Chondrocyte (in vitro differentiated cells): ENCODE measurements at regions not wholly inside any gene's neighbourhood (a gene's known extent, or its start where the extent isn't known, plus 50 kb on each side); places are given as distances from the start of the nearest gene placed in this dataset.

ENCODE experiments used
- DNase-seq: peaks from one replicate; pipeline ENCODE4 v3.0.0; 2021; ENCODE audit warnings: mixed read lengths, low spot score
- H3K27ac Mint-ChIP-seq: one replicate; pipeline ENCODE4 v1.8.0; 2021; ENCODE audit warnings: mild to moderate bottlenecking, moderate library complexity, mixed read lengths; ENCODE audit not compliant: unreplicated experiment
- H3K27me3 Mint-ChIP-seq: 2 replicates; pipeline ENCODE4 v1.8.0; 2021; ENCODE audit warnings: low read depth, mixed read lengths
- H3K36me3 Mint-ChIP-seq: 2 replicates; pipeline ENCODE4 v1.8.0; 2021; ENCODE audit warnings: low read depth, mixed read lengths
- H3K4me1 Mint-ChIP-seq: 2 replicates; pipeline ENCODE4 v1.8.0; 2021; ENCODE audit warnings: low read depth, mild to moderate bottlenecking, mixed read lengths
- H3K4me3 Mint-ChIP-seq: one replicate; pipeline ENCODE4 v1.8.0; 2021; ENCODE audit warnings: mild to moderate bottlenecking, moderate library complexity, mixed read lengths; ENCODE audit not compliant: unreplicated experiment
- H3K9me3 Mint-ChIP-seq: 2 replicates; pipeline ENCODE4 v1.8.0; 2021; ENCODE audit warnings: low read depth, mixed read lengths
- TF ChIP-seq, protein P1 (sequence below): fragments of 200-600 bp; sonication (generic); IDR thresholded peaks from 2 replicates; pipeline ENCODE4 v1.5.0; 2021; ENCODE audit warnings: antibody characterized with exemption, mild to moderate bottlenecking, moderate library complexity

- Mint-ChIP-seq H3K27me3 (no peaks in the 10 kb centered on the region), H3K4me3 (no peak overlapping the region), H3K27ac (no peak overlapping the region), H3K4me1 (peaks cover 44% of the 10 kb centered on the region), H3K9me3 (peaks cover 7% of the 10 kb centered on the region), H3K36me3 (no peaks in the 10 kb centered on the region)
- no peak for DNase-seq
- TF ChIP-seq, protein P1, sequence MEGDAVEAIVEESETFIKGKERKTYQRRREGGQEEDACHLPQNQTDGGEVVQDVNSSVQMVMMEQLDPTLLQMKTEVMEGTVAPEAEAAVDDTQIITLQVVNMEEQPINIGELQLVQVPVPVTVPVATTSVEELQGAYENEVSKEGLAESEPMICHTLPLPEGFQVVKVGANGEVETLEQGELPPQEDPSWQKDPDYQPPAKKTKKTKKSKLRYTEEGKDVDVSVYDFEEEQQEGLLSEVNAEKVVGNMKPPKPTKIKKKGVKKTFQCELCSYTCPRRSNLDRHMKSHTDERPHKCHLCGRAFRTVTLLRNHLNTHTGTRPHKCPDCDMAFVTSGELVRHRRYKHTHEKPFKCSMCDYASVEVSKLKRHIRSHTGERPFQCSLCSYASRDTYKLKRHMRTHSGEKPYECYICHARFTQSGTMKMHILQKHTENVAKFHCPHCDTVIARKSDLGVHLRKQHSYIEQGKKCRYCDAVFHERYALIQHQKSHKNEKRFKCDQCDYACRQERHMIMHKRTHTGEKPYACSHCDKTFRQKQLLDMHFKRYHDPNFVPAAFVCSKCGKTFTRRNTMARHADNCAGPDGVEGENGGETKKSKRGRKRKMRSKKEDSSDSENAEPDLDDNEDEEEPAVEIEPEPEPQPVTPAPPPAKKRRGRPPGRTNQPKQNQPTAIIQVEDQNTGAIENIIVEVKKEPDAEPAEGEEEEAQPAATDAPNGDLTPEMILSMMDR: no peak
These were observed 506.9 kb upstream of the JARID2 start for GRCh38 chr6:14738933-14739332.

DNA sequence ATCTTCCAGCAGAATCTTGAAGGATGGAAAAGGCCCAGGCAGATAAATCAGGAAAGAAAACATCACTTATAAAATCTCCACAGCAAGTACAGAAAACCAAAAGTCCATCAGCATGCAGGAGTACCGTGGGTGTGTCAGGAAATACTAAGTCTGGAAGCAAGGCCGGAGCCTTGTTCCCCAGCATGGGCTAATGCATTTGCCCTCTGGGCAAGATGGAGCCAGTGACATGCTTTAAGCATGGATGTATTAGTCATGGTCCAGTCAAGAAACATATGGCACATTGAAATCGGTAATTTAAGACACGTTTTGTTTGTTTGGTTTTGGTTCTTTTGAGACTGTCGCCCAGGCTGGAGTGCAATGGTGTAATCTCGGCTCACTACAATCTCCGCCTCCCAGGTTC is 506.0 kb upstream of the JARID2 start:
- no peak overlapping the region for H3K27ac Mint-ChIP-seq
- no peaks in the 10 kb centered on the region for H3K27me3 Mint-ChIP-seq
- H3K9me3 Mint-ChIP-seq: peaks cover 9% of the 10 kb centered on the region
- TF ChIP-seq, protein P1: no peak
- peaks cover 44% of the 10 kb centered on the region for H3K4me1 Mint-ChIP-seq
- H3K36me3 Mint-ChIP-seq: no peaks in the 10 kb centered on the region
- no peak for DNase-seq
- H3K4me3 Mint-ChIP-seq: no peak overlapping the region

GRCh38 chr6:14742171-14742570 is 503.7 kb upstream of the JARID2 start:
- H3K4me3 Mint-ChIP-seq: no peak overlapping the region

DNA sequence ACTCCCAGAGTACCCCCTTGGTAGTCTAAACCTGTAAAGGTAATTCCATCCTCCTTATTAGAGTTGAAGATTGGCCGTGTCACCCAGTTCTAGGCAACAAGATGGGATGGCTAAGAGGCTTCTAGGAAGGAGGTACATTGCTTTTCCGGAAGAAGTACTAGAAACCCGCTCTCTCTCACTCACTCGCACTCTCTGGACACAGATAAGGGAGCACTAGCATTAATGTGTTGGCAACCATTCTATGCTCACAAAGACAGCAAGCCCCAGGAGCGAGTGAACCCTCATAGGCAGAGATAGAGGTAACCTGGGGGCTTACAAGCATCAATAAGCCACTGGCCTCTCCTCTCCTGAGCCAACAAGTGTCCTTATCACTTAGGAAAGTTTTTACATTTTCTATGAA is 503.2 kb upstream of the JARID2 start:
- TF ChIP-seq, protein P1: no peak
- no peaks in the 10 kb centered on the region for H3K36me3 Mint-ChIP-seq
- peaks cover 59% of the 10 kb centered on the region for H3K4me1 Mint-ChIP-seq
- no peaks in the 10 kb centered on the region for H3K27me3 Mint-ChIP-seq
- peaks cover 15% of the 10 kb centered on the region for H3K9me3 Mint-ChIP-seq
- no peak overlapping the region for H3K4me3 Mint-ChIP-seq
- no peak for DNase-seq
- H3K27ac Mint-ChIP-seq: peak overlapping the region; percentile 100

More at GRCh38 chr6:14742171-14742570, 503.7 kb upstream of the JARID2 start:
- peaks cover 59% of the 10 kb centered on the region for H3K4me1 Mint-ChIP-seq
- peak overlapping the region; percentile 57 for H3K27ac Mint-ChIP-seq
- H3K36me3 Mint-ChIP-seq: no peaks in the 10 kb centered on the region
- no peaks in the 10 kb centered on the region for H3K27me3 Mint-ChIP-seq
- no peak for DNase-seq
- peaks cover 15% of the 10 kb centered on the region for H3K9me3 Mint-ChIP-seq
- TF ChIP-seq, protein P1: no peak

- Mint-ChIP-seq H3K27me3 (no peaks in the 10 kb centered on the region), H3K4me1 (peaks cover 63% of the 10 kb centered on the region)
These were observed 502.8 kb upstream of the JARID2 start for GRCh38 chr6:14743144-14743473.

More at GRCh38 chr6:14743144-14743473, 502.8 kb upstream of the JARID2 start:
- H3K27ac Mint-ChIP-seq: peak overlapping the region; percentile 100
- H3K4me3 Mint-ChIP-seq: no peak overlapping the region
- TF ChIP-seq, protein P1: no peak
- H3K9me3 Mint-ChIP-seq: peaks cover 15% of the 10 kb centered on the region
- no peaks in the 10 kb centered on the region for H3K36me3 Mint-ChIP-seq
- no peak for DNase-seq
